Spleen (tissue), 7 donors: ENCODE measurements at regions not wholly inside any gene's neighbourhood (a gene's known extent, or its start where the extent isn't known, plus 50 kb on each side); places are given as distances from the start of the nearest gene placed in this dataset.

Experiments
- POLR2A ChIP-seq, 3 donors: fragments of 450-650 bp; IDR thresholded peaks; one replicate each; pipeline ENCODE4 v1.5.1; 2017; ENCODE audit warnings: antibody characterized with exemption in 3 of 3, mild to moderate bottlenecking in 1 of 3
- POLR2AphosphoS5 ChIP-seq, 3 donors: sonication (generic); formaldehyde crosslinking; IDR thresholded peaks; one replicate each; pipeline ENCODE4 v1.5.1; 2017; ENCODE audit warnings: antibody characterized with exemption in 3 of 3
- TF ChIP-seq, protein P1 (sequence below), 11 experiments: fragments of 200-600 bp in 7 of 11; fragments of 450-650 bp in 4 of 11; sonication (generic) in 4 of 11; IDR thresholded peaks in 8 of 11; conservative IDR thresholded peaks in 3 of 11; 1 replicate in 7 of 11; 2 replicates in 4 of 11; pipeline versions ENCODE4 v1.4.0 to v1.8.0; 2016 to 2021; ENCODE audit warnings: antibody characterized with exemption in 11 of 11, inconsistent platforms in 4 of 11, mild to moderate bottlenecking in 1 of 11
- donor health status: DM: no; HTN: no; CAD: no; lungs with moderate emphysema.
- donor health status: DM: no; HTN: no; CAD: no.
- donor health status: DM: no; HTN: no; CAD: no.

DNA sequence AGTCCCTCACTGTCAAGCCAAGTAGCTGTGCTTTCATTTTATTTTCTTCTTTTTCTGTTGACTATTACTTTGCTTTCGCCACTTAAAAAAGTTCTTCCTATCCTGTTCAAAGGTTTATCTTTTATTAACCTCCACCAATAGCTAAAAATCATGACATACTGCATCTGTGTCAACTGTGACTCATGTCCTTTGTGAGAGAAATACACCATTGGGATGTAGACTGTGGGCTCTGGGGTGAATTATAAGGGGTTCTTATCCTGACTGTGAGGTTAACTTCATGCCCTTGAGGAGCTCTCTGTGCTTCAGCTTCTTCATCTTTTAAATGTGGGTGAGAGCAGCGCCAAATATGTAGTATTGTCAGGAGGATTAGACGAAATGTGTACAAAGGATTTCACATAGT is 71.9 kb upstream of the ANKRD30A start:
- TF ChIP-seq, protein P1, sequence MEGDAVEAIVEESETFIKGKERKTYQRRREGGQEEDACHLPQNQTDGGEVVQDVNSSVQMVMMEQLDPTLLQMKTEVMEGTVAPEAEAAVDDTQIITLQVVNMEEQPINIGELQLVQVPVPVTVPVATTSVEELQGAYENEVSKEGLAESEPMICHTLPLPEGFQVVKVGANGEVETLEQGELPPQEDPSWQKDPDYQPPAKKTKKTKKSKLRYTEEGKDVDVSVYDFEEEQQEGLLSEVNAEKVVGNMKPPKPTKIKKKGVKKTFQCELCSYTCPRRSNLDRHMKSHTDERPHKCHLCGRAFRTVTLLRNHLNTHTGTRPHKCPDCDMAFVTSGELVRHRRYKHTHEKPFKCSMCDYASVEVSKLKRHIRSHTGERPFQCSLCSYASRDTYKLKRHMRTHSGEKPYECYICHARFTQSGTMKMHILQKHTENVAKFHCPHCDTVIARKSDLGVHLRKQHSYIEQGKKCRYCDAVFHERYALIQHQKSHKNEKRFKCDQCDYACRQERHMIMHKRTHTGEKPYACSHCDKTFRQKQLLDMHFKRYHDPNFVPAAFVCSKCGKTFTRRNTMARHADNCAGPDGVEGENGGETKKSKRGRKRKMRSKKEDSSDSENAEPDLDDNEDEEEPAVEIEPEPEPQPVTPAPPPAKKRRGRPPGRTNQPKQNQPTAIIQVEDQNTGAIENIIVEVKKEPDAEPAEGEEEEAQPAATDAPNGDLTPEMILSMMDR (IDR thresholded peaks at IDR 0.05 in 8 of 11, conservative IDR thresholded peaks at IDR 0.05 in 3 of 11) = no peak
- TF ChIP-seq POLR2A (IDR thresholded peaks at IDR 0.05) = no peak
- TF ChIP-seq POLR2AphosphoS5 (IDR thresholded peaks at IDR 0.05) = no peak
